HG02571 (cell line): ENCODE measurements at regions not wholly inside any gene's neighbourhood (a gene's known extent, or its start where the extent isn't known, plus 50 kb on each side); places are given as distances from the start of the nearest gene placed in this dataset.
A peak's percentile ranks its signal among the peaks of the same experiment; 100 is the strongest.

Experiments
- ATAC-seq: cut with Tn5 transposase; IDR thresholded peaks from one replicate; pipeline ENCODE4 v1.9.1; 2021; ENCODE audit warnings: mild to moderate bottlenecking, moderate library complexity; ENCODE audit not compliant: unreplicated experiment

GRCh38 chr14:64639340-64639821 lies 64.8 kb upstream of the PLEKHG3 start:
- peak; percentile 51 for ATAC-seq

GRCh38 chr14:64640839-64641238 lies 63.4 kb upstream of the PLEKHG3 start:
- no peak for ATAC-seq

- ATAC-seq: no peak
These were observed 62.5 kb upstream of the PLEKHG3 start for GRCh38 chr14:64641760-64642159.

- ATAC-seq: no peak
These were observed 60.5 kb upstream of the PLEKHG3 start for GRCh38 chr14:64643709-64644108.

- ATAC-seq: no peak
These were observed 59.6 kb upstream of the PLEKHG3 start for GRCh38 chr14:64644629-64645028.

- no peak for ATAC-seq
These were observed 58.9 kb upstream of the PLEKHG3 start for GRCh38 chr14:64645220-64645892.

GRCh38 chr14:64646103-64646502 lies 58.1 kb upstream of the PLEKHG3 start:
- ATAC-seq: no peak

GRCh38 chr14:64649383-64649998 lies 54.7 kb upstream of the PLEKHG3 start:
- ATAC-seq: no peak

- ATAC-seq: no peak
These were observed 50.4 kb upstream of the PLEKHG3 start for GRCh38 chr14:64653900-64654245.

GRCh38 chr14:64654246-64654900 lies 49.9 kb upstream of the PLEKHG3 start:
- no peak for ATAC-seq
